ENCODE measurements at regions not wholly inside any gene's neighbourhood (a gene's known extent, or its start where the extent isn't known, plus 50 kb on each side); places are given as distances from the start of the nearest gene placed in this dataset.

- no peak for DNase-seq (ENCODE audit: low read depth in 2 of 2)
Measured at GRCh38 chr10:76615049-76615448, 1022.6 kb downstream of the KCNMA1 start.

Data from fibroblast of skin of left quadriceps (primary cell).